ENCODE measurements at regions not wholly inside any gene's neighbourhood (a gene's known extent, or its start where the extent isn't known, plus 50 kb on each side); places are given as distances from the start of the nearest gene placed in this dataset.

DNA sequence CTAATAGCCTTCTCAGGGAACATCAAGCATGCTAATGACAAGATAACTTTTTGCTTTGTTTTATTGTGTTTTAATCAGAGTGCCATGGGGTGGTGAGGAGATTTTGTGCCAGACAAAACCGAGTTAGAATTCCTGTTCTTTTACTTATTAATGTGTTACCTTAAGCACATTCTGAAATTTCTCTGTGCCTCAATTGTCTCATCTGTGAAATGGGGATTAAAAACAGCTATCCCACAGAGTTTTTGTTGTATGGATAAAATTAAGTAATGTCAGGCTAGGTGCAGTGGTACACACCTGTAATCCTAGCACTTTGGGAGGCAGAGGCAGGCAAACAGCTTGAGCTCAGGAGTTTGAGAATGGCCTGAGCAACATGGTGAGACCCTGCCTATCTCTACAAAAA, 138.0 kb downstream of the PROX1 start (continued):
- TF ChIP-seq, protein P1, sequence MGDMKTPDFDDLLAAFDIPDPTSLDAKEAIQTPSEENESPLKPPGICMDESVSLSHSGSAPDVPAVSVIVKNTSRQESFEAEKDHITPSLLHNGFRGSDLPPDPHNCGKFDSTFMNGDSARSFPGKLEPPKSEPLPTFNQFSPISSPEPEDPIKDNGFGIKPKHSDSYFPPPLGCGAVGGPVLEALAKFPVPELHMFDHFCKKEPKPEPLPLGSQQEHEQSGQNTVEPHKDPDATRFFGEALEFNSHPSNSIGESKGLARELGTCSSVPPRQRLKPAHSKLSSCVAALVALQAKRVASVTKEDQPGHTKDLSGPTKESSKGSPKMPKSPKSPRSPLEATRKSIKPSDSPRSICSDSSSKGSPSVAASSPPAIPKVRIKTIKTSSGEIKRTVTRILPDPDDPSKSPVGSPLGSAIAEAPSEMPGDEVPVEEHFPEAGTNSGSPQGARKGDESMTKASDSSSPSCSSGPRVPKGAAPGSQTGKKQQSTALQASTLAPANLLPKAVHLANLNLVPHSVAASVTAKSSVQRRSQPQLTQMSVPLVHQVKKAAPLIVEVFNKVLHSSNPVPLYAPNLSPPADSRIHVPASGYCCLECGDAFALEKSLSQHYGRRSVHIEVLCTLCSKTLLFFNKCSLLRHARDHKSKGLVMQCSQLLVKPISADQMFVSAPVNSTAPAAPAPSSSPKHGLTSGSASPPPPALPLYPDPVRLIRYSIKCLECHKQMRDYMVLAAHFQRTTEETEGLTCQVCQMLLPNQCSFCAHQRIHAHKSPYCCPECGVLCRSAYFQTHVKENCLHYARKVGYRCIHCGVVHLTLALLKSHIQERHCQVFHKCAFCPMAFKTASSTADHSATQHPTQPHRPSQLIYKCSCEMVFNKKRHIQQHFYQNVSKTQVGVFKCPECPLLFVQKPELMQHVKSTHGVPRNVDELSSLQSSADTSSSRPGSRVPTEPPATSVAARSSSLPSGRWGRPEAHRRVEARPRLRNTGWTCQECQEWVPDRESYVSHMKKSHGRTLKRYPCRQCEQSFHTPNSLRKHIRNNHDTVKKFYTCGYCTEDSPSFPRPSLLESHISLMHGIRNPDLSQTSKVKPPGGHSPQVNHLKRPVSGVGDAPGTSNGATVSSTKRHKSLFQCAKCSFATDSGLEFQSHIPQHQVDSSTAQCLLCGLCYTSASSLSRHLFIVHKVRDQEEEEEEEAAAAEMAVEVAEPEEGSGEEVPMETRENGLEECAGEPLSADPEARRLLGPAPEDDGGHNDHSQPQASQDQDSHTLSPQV (IDR thresholded peaks at IDR 0.05), result no peak
- TF ChIP-seq RUNX3 (IDR thresholded peaks at IDR 0.05; ENCODE audit: low read length) (no peak), RFX5 (IDR thresholded peaks at IDR 0.05; ENCODE audit: low read depth, low read length) (no peak), SMAD5 (IDR thresholded peaks at IDR 0.05; ENCODE audit: low read depth) (no peak), KLF5 (IDR thresholded peaks at IDR 0.05; ENCODE audit: partially characterized antibody) (no peak), HDAC6 (IDR thresholded peaks at IDR 0.05; ENCODE audit: unreplicated experiment) (no peak), ZSCAN29 (IDR thresholded peaks at IDR 0.05) (no peak)
- TF ChIP-seq, protein P2, sequence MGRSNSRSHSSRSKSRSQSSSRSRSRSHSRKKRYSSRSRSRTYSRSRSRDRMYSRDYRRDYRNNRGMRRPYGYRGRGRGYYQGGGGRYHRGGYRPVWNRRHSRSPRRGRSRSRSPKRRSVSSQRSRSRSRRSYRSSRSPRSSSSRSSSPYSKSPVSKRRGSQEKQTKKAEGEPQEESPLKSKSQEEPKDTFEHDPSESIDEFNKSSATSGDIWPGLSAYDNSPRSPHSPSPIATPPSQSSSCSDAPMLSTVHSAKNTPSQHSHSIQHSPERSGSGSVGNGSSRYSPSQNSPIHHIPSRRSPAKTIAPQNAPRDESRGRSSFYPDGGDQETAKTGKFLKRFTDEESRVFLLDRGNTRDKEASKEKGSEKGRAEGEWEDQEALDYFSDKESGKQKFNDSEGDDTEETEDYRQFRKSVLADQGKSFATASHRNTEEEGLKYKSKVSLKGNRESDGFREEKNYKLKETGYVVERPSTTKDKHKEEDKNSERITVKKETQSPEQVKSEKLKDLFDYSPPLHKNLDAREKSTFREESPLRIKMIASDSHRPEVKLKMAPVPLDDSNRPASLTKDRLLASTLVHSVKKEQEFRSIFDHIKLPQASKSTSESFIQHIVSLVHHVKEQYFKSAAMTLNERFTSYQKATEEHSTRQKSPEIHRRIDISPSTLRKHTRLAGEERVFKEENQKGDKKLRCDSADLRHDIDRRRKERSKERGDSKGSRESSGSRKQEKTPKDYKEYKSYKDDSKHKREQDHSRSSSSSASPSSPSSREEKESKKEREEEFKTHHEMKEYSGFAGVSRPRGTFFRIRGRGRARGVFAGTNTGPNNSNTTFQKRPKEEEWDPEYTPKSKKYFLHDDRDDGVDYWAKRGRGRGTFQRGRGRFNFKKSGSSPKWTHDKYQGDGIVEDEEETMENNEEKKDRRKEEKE (IDR thresholded peaks at IDR 0.05), result no peak

All from GM12878 (cell line).